HEK293T (cell line): ENCODE measurements at regions not wholly inside any gene's neighbourhood (a gene's known extent, or its start where the extent isn't known, plus 50 kb on each side); places are given as distances from the start of the nearest gene placed in this dataset.
A peak's percentile ranks its signal among the peaks of the same experiment; 100 is the strongest.

Experiments used
- CTCF ChIA-PET: fragments of 350-600 bp; formaldehyde crosslinking; extraction: SDS; loops from one replicate; lab custom pipeline; 2021; ENCODE audit warnings: antibody characterized with exemption, inconsistent platforms; lab: Yijun Ruan, JAX
- POLR2A ChIA-PET: fragments of 350-600 bp; formaldehyde crosslinking; extraction: SDS; loops from one replicate; lab custom pipeline; 2020; ENCODE audit warnings: antibody characterized with exemption, inconsistent platforms; lab: Yijun Ruan, JAX
- DNase-seq: peaks from one replicate; pipeline ENCODE4 v3.0.0; 2012; ENCODE audit warnings: mixed read lengths; ENCODE audit errors: extremely low spot score
- ARNT ChIP-seq: fragments of 450-650 bp; IDR thresholded peaks from 2 replicates; pipeline ENCODE4 v1.6.1; 2017; ENCODE audit warnings: mild to moderate bottlenecking
- BHLHE40 ChIP-seq: fragments of 450-650 bp; IDR thresholded peaks from 2 replicates; pipeline ENCODE4 v1.6.1; 2016; ENCODE audit warnings: mild to moderate bottlenecking, moderate library complexity, borderline replicate concordance
- CTBP1 ChIP-seq: fragments of 450-650 bp; IDR thresholded peaks from 2 replicates; pipeline ENCODE4 v1.6.1; 2016; ENCODE audit warnings: borderline replicate concordance
- ELF4 ChIP-seq: fragments of 450-650 bp; IDR thresholded peaks from 2 replicates; pipeline ENCODE4 v1.6.1; 2017; ENCODE audit warnings: antibody characterized with exemption
- FOXA1 ChIP-seq: fragments of 450-650 bp; IDR thresholded peaks from 2 replicates; pipeline ENCODE4 v1.6.1; 2016; ENCODE audit warnings: mild to moderate bottlenecking
- FOXK2 ChIP-seq: fragments of 450-650 bp; IDR thresholded peaks from 2 replicates; pipeline ENCODE4 v1.6.1; 2016; ENCODE audit warnings: mild to moderate bottlenecking
- FOXM1 ChIP-seq: fragments of 450-650 bp; IDR thresholded peaks from 2 replicates; pipeline ENCODE4 v1.6.1; 2017; ENCODE audit warnings: mild to moderate bottlenecking, borderline replicate concordance
- HDGF ChIP-seq: fragments of 450-650 bp; IDR thresholded peaks from 2 replicates; pipeline ENCODE4 v1.6.1; 2017; ENCODE audit warnings: antibody characterized with exemption, borderline replicate concordance
- L3MBTL2 ChIP-seq: fragments of 450-650 bp; conservative IDR thresholded peaks from 2 replicates; pipeline ENCODE4 v1.6.1; 2016; ENCODE audit warnings: mild to moderate bottlenecking
- LEF1 ChIP-seq: fragments of 450-650 bp; IDR thresholded peaks from 2 replicates; pipeline ENCODE4 v1.6.1; 2017; ENCODE audit warnings: mild to moderate bottlenecking, borderline replicate concordance
- NFRKB ChIP-seq: fragments of 450-650 bp; IDR thresholded peaks from 2 replicates; pipeline ENCODE4 v1.6.1; 2016; ENCODE audit warnings: mild to moderate bottlenecking, moderate library complexity
- PKNOX1 ChIP-seq: fragments of 450-650 bp; IDR thresholded peaks from 2 replicates; pipeline ENCODE4 v1.6.1; 2016
- SP1 ChIP-seq: fragments of 450-650 bp; IDR thresholded peaks from 2 replicates; pipeline ENCODE4 v1.6.1; 2017
- SUZ12 ChIP-seq: fragments of 450-650 bp; IDR thresholded peaks from 2 replicates; pipeline ENCODE4 v1.6.1; 2016; ENCODE audit warnings: mild to moderate bottlenecking
- TARDBP ChIP-seq: fragments of 450-650 bp; IDR thresholded peaks from 2 replicates; pipeline ENCODE4 v1.6.1; 2016
- ZNF384 ChIP-seq: fragments of 450-650 bp; IDR thresholded peaks from 2 replicates; pipeline ENCODE4 v1.6.1; 2016

GRCh38 chr1:65072845-65073244, 75.2 kb upstream of the AK4 start:
- ChIA-PET POLR2A (no interaction called here), CTCF (interaction anchor here (0.6 kb wide), 1 partner anchor 11 kb away, joined by 4 read pairs; no protein-coding TSS in a partner anchor)
- no peak for TF ChIP-seq ELF4
- TF ChIP-seq NFRKB: no peak
- TF ChIP-seq FOXK2: no peak
- TF ChIP-seq SP1: no peak
- no peak for TF ChIP-seq SUZ12
- no peak for TF ChIP-seq L3MBTL2
- no peak for TF ChIP-seq FOXM1
- no peak for TF ChIP-seq FOXA1
- TF ChIP-seq ZNF384: no peak
- no peak for TF ChIP-seq CTBP1
- TF ChIP-seq ARNT: no peak
- TF ChIP-seq PKNOX1: no peak
- TF ChIP-seq LEF1: no peak
- no peak for TF ChIP-seq BHLHE40
- TF ChIP-seq HDGF: no peak
- no peak for DNase-seq

- POLR2A ChIA-PET: no interaction called here
- CTCF ChIA-PET: interaction anchor here (0.6 to 1.7 kb wide), 9 partner anchors 10 to 140 kb away, joined by 3 to 9 read pairs (median 4); partner anchors contain the start of gene AK4
- peak; percentile 84 for DNase-seq
- TF ChIP-seq BHLHE40 (no peak), ZNF384 (no peak), PKNOX1 (no peak), L3MBTL2 (no peak), FOXM1 (no peak), ELF4 (no peak), ARNT (no peak), TARDBP (no peak), HDGF (no peak), SUZ12 (no peak), LEF1 (no peak), NFRKB (no peak), FOXK2 (no peak)
Measured at GRCh38 chr1:65075123-65075976, 72.7 kb upstream of the AK4 start.

GRCh38 chr1:65077369-65077768, 70.6 kb upstream of the AK4 start:
- POLR2A ChIA-PET: no interaction called here
- TF ChIP-seq PKNOX1 (peak; percentile 29; the same call in 1 of the 2 replicates), ZNF384 (no peak), LEF1 (no peak), TARDBP (no peak)
- CTCF ChIA-PET: no interaction called here
- no peak for DNase-seq

GRCh38 chr1:65079941-65080340, 68.1 kb upstream of the AK4 start:
- POLR2A ChIA-PET: no interaction called here
- DNase-seq: no peak
- CTCF ChIA-PET: no interaction called here
- no peak for TF ChIP-seq L3MBTL2
- TF ChIP-seq SP1: no peak
- TF ChIP-seq LEF1: no peak
- TF ChIP-seq HDGF: no peak
- no peak for TF ChIP-seq CTBP1
- no peak for TF ChIP-seq TARDBP
- no peak for TF ChIP-seq FOXM1
- TF ChIP-seq ARNT: no peak
- TF ChIP-seq FOXA1: no peak

- CTCF ChIA-PET: no interaction called here
- POLR2A ChIA-PET: no interaction called here
- DNase-seq: no peak
- no peak for TF ChIP-seq SUZ12
- no peak for TF ChIP-seq ARNT
- no peak for TF ChIP-seq L3MBTL2
- no peak for TF ChIP-seq FOXM1
Measured at GRCh38 chr1:65082346-65083040, 65.5 kb upstream of the AK4 start.
